ENCODE measurements at regions not wholly inside any gene's neighbourhood (a gene's known extent, or its start where the extent isn't known, plus 50 kb on each side); places are given as distances from the start of the nearest gene placed in this dataset.

- TF ChIP-seq CTCF (IDR thresholded peaks at IDR 0.05 in 8 of 11, conservative IDR thresholded peaks at IDR 0.05 in 3 of 11) (no peak), POLR2AphosphoS5 (IDR thresholded peaks at IDR 0.05) (no peak), POLR2A (IDR thresholded peaks at IDR 0.05) (no peak)
These were observed 75.0 kb upstream of the DPT start for GRCh38 chr1:168803806-168804510.
